Muscle of arm (tissue), 1 donor: ENCODE measurements at regions not wholly inside any gene's neighbourhood (a gene's known extent, or its start where the extent isn't known, plus 50 kb on each side); places are given as distances from the start of the nearest gene placed in this dataset.

Experiments
- DNase-seq: peaks from one replicate; pipeline ENCODE4 v3.0.0-alpha.2; 2013

- no peak for DNase-seq
Observed at GRCh38 chr7:114856625-114857024, 65.3 kb upstream of the MDFIC start.

GRCh38 chr7:114857605-114858004 is 64.3 kb upstream of the MDFIC start:
- DNase-seq: no peak

GRCh38 chr7:114859477-114859876 is 62.4 kb upstream of the MDFIC start:
- no peak for DNase-seq

- no peak for DNase-seq
Observed at GRCh38 chr7:114860206-114860605, 61.7 kb upstream of the MDFIC start.

- no peak for DNase-seq
Observed at GRCh38 chr7:114862406-114862805, 59.5 kb upstream of the MDFIC start.

GRCh38 chr7:114864278-114864677 is 57.6 kb upstream of the MDFIC start:
- DNase-seq: no peak

- DNase-seq: peak; percentile 25
Observed at GRCh38 chr7:114865564-114865963, 56.3 kb upstream of the MDFIC start.
